ENCODE measurements at regions not wholly inside any gene's neighbourhood (a gene's known extent, or its start where the extent isn't known, plus 50 kb on each side); places are given as distances from the start of the nearest gene placed in this dataset.
A peak's percentile ranks its signal among the peaks of the same experiment; 100 is the strongest.

DNA sequence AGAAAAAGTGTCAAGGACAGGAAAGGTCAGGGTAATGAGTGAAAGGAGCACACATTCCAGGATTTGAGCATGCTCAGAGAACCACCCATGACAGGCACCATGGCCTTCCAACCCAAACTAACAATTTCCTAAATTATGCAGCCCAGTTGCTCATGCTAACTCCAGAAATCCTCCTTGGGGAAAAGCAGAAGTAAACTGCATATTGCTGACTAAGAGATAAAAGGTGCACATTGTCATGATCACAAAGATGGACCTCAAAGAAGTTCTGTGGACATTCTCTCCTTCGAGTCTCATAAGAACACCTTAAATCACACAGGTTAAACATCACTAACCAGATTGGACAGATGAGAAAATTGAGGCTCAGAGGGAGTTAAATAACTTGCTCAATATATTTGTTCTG is 97.6 kb upstream of the SLC25A36 start:
- no peaks in the 10 kb centered on the region for H3F3A ChIP-seq (ENCODE audit: insufficient read depth)
- no peak overlapping the region for H3K9ac ChIP-seq (ENCODE audit: low read length)
- H3K27me3 ChIP-seq (ENCODE audit: low read length), result no peaks in the 10 kb centered on the region
- H3K36me3 ChIP-seq (ENCODE audit: low read length), result no peaks in the 10 kb centered on the region
- H4K20me1 ChIP-seq (ENCODE audit: low read depth, low read length), result no peaks in the 10 kb centered on the region
- no peaks in the 10 kb centered on the region for H3K79me2 ChIP-seq (ENCODE audit: insufficient read depth, low read length)
- H3K4me2 ChIP-seq (ENCODE audit: low read depth, low read length, poor library complexity, severe bottlenecking), result peak overlapping the region; percentile 44
- no peak overlapping the region for H3K4me3 ChIP-seq (ENCODE audit: insufficient read depth, low read length, poor library complexity, severe bottlenecking)
- TF ChIP-seq EZH2phosphoT487 (conservative IDR thresholded peaks at IDR 0.05; ENCODE audit: low read length), result no peak
- TF ChIP-seq, protein P1, sequence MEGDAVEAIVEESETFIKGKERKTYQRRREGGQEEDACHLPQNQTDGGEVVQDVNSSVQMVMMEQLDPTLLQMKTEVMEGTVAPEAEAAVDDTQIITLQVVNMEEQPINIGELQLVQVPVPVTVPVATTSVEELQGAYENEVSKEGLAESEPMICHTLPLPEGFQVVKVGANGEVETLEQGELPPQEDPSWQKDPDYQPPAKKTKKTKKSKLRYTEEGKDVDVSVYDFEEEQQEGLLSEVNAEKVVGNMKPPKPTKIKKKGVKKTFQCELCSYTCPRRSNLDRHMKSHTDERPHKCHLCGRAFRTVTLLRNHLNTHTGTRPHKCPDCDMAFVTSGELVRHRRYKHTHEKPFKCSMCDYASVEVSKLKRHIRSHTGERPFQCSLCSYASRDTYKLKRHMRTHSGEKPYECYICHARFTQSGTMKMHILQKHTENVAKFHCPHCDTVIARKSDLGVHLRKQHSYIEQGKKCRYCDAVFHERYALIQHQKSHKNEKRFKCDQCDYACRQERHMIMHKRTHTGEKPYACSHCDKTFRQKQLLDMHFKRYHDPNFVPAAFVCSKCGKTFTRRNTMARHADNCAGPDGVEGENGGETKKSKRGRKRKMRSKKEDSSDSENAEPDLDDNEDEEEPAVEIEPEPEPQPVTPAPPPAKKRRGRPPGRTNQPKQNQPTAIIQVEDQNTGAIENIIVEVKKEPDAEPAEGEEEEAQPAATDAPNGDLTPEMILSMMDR (IDR thresholded peaks at IDR 0.05; ENCODE audit: insufficient read depth, low read length, poor library complexity, severe bottlenecking), result no peak
- no peak overlapping the region for H3K27ac ChIP-seq (ENCODE audit: low read depth, low read length)
- no peaks in the 10 kb centered on the region for H3K9me2 ChIP-seq (replicated peaks; ENCODE audit: insufficient read depth, low read length)
- no peak overlapping the region for H2AFZ ChIP-seq (ENCODE audit: low read depth, low read length, severe bottlenecking)
- no peaks in the 10 kb centered on the region for H3K9me3 ChIP-seq (ENCODE audit: insufficient read depth, low read length)

DNA sequence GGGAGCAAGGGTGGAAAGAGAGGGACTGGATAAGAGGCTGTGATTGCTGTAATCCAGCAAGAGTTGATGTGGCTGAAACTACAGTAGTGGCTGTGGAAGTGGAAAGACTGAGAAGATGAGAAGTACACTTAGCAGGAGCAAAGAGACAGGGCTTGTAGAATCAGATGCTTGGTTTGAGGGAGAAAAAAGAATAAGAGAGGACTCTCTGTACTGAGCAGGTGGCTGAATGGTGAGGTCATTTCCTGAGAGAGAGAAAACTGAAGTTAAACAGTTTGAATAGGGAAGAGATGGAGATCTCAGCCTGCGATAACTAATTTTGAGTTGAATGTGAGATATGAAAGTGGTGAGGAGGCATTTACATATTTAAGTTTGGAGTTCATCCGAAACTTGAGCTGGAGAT is 95.8 kb upstream of the SLC25A36 start:
- TF ChIP-seq, protein P1 (IDR thresholded peaks at IDR 0.05; ENCODE audit: insufficient read depth, low read length, poor library complexity, severe bottlenecking), result no peak
- TF ChIP-seq EZH2phosphoT487 (conservative IDR thresholded peaks at IDR 0.05; ENCODE audit: low read length), result no peak
- H3K79me2 ChIP-seq (ENCODE audit: insufficient read depth, low read length), result no peaks in the 10 kb centered on the region
- H2AFZ ChIP-seq (ENCODE audit: low read depth, low read length, severe bottlenecking), result no peak overlapping the region
- H3K27ac ChIP-seq (ENCODE audit: low read depth, low read length), result no peak overlapping the region
- H3K36me3 ChIP-seq (ENCODE audit: low read length), result no peaks in the 10 kb centered on the region
- H4K20me1 ChIP-seq (ENCODE audit: low read depth, low read length), result no peaks in the 10 kb centered on the region
- no peak overlapping the region for H3K4me2 ChIP-seq (ENCODE audit: low read depth, low read length, poor library complexity, severe bottlenecking)
- no peaks in the 10 kb centered on the region for H3F3A ChIP-seq (ENCODE audit: insufficient read depth)
- H3K4me3 ChIP-seq (ENCODE audit: insufficient read depth, low read length, poor library complexity, severe bottlenecking), result no peak overlapping the region
- no peaks in the 10 kb centered on the region for H3K27me3 ChIP-seq (ENCODE audit: low read length)
- no peaks in the 10 kb centered on the region for H3K9me2 ChIP-seq (replicated peaks; ENCODE audit: insufficient read depth, low read length)
- no peak overlapping the region for H3K9ac ChIP-seq (ENCODE audit: low read length)
- H3K9me3 ChIP-seq (ENCODE audit: insufficient read depth, low read length), result no peaks in the 10 kb centered on the region

- TF ChIP-seq, protein P1 (IDR thresholded peaks at IDR 0.05; ENCODE audit: insufficient read depth, low read length, poor library complexity, severe bottlenecking), result no peak
- TF ChIP-seq EZH2phosphoT487 (conservative IDR thresholded peaks at IDR 0.05; ENCODE audit: low read length), result no peak
- Histone ChIP-seq H3K4me3 (ENCODE audit: insufficient read depth, low read length, poor library complexity, severe bottlenecking) (no peak overlapping the region), H3K4me2 (ENCODE audit: low read depth, low read length, poor library complexity, severe bottlenecking) (no peak overlapping the region), H3F3A (ENCODE audit: insufficient read depth) (no peaks in the 10 kb centered on the region), H3K9ac (ENCODE audit: low read length) (no peak overlapping the region), H3K79me2 (ENCODE audit: insufficient read depth, low read length) (no peaks in the 10 kb centered on the region), H4K20me1 (ENCODE audit: low read depth, low read length) (no peaks in the 10 kb centered on the region), H3K9me2 (replicated peaks; ENCODE audit: insufficient read depth, low read length) (no peaks in the 10 kb centered on the region), H3K27ac (ENCODE audit: low read depth, low read length) (no peak overlapping the region), H2AFZ (ENCODE audit: low read depth, low read length, severe bottlenecking) (no peak overlapping the region), H3K27me3 (ENCODE audit: low read length) (no peaks in the 10 kb centered on the region), H3K9me3 (ENCODE audit: insufficient read depth, low read length) (no peaks in the 10 kb centered on the region), H3K36me3 (ENCODE audit: low read length) (no peaks in the 10 kb centered on the region)
Measured at GRCh38 chr3:140848666-140849065, 93.0 kb upstream of the SLC25A36 start.

Measured in SU-DHL-6 (cell line).